ENCODE measurements at regions not wholly inside any gene's neighbourhood (a gene's known extent, or its start where the extent isn't known, plus 50 kb on each side); places are given as distances from the start of the nearest gene placed in this dataset.

- TF ChIP-seq, protein P1, sequence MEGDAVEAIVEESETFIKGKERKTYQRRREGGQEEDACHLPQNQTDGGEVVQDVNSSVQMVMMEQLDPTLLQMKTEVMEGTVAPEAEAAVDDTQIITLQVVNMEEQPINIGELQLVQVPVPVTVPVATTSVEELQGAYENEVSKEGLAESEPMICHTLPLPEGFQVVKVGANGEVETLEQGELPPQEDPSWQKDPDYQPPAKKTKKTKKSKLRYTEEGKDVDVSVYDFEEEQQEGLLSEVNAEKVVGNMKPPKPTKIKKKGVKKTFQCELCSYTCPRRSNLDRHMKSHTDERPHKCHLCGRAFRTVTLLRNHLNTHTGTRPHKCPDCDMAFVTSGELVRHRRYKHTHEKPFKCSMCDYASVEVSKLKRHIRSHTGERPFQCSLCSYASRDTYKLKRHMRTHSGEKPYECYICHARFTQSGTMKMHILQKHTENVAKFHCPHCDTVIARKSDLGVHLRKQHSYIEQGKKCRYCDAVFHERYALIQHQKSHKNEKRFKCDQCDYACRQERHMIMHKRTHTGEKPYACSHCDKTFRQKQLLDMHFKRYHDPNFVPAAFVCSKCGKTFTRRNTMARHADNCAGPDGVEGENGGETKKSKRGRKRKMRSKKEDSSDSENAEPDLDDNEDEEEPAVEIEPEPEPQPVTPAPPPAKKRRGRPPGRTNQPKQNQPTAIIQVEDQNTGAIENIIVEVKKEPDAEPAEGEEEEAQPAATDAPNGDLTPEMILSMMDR (IDR thresholded peaks at IDR 0.05; ENCODE audit: borderline replicate concordance, extremely low read depth, low read length, poor library complexity, severe bottlenecking): no peak
- no peak for TF ChIP-seq EZH2 (IDR thresholded peaks at IDR 0.05; ENCODE audit: borderline replicate concordance, low read depth, low read length, severe bottlenecking)
Observed at GRCh38 chr21:20108016-20108415, 890.2 kb upstream of the NCAM2 start.

Data from DND-41 (cell line).